Neural crest cell (in vitro differentiated cells): ENCODE measurements at regions not wholly inside any gene's neighbourhood (a gene's known extent, or its start where the extent isn't known, plus 50 kb on each side); places are given as distances from the start of the nearest gene placed in this dataset.
"Not testable (repeated sequence)": the region's sequence is repeated elsewhere in the genome, so short reads cannot be mapped to it uniquely, and the experiment has no call there.

Experiments
- DNase-seq: peaks from one replicate; pipeline ENCODE4 v3.0.0; 2021; ENCODE audit warnings: low read depth, mixed read lengths, low spot score
- H3K27ac Mint-ChIP-seq: one replicate; pipeline ENCODE4 v1.8.0; 2021; ENCODE audit warnings: mild to moderate bottlenecking, mixed read lengths; ENCODE audit not compliant: unreplicated experiment
- H3K27me3 Mint-ChIP-seq: 2 replicates; pipeline ENCODE4 v1.8.0; 2021; ENCODE audit warnings: low read depth, mild to moderate bottlenecking, mixed read lengths
- H3K36me3 Mint-ChIP-seq: 2 replicates; pipeline ENCODE4 v1.8.0; 2021; ENCODE audit warnings: low read depth, mild to moderate bottlenecking, mixed read lengths
- H3K4me1 Mint-ChIP-seq: 2 replicates; pipeline ENCODE4 v1.8.0; 2021; ENCODE audit warnings: mixed read lengths
- H3K4me3 Mint-ChIP-seq: one replicate; pipeline ENCODE4 v1.8.0; 2021; ENCODE audit warnings: mild to moderate bottlenecking, mixed read lengths
- H3K9me3 Mint-ChIP-seq: 2 replicates; pipeline ENCODE4 v1.8.0; 2021; ENCODE audit warnings: mixed read lengths
- TF ChIP-seq, protein P1 (sequence below): fragments of 200-600 bp; sonication (generic); conservative IDR thresholded peaks from 2 replicates; pipeline ENCODE4 v1.5.0; 2021; ENCODE audit warnings: antibody characterized with exemption, mild to moderate bottlenecking

GRCh38 chr2:131672471-131673399 is 145.0 kb downstream of the CCDC74A start:
- Mint-ChIP-seq H3K27me3 (peaks cover 38% of the 10 kb centered on the region), H3K4me3 (peak overlapping the region; percentile 76)
- DNase-seq: peak; percentile 48
- H3K4me1 Mint-ChIP-seq, H3K9me3 Mint-ChIP-seq, H3K36me3 Mint-ChIP-seq, H3K27ac Mint-ChIP-seq: not testable (repeated sequence)
- TF ChIP-seq, protein P1, sequence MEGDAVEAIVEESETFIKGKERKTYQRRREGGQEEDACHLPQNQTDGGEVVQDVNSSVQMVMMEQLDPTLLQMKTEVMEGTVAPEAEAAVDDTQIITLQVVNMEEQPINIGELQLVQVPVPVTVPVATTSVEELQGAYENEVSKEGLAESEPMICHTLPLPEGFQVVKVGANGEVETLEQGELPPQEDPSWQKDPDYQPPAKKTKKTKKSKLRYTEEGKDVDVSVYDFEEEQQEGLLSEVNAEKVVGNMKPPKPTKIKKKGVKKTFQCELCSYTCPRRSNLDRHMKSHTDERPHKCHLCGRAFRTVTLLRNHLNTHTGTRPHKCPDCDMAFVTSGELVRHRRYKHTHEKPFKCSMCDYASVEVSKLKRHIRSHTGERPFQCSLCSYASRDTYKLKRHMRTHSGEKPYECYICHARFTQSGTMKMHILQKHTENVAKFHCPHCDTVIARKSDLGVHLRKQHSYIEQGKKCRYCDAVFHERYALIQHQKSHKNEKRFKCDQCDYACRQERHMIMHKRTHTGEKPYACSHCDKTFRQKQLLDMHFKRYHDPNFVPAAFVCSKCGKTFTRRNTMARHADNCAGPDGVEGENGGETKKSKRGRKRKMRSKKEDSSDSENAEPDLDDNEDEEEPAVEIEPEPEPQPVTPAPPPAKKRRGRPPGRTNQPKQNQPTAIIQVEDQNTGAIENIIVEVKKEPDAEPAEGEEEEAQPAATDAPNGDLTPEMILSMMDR: peak; percentile 72

DNA sequence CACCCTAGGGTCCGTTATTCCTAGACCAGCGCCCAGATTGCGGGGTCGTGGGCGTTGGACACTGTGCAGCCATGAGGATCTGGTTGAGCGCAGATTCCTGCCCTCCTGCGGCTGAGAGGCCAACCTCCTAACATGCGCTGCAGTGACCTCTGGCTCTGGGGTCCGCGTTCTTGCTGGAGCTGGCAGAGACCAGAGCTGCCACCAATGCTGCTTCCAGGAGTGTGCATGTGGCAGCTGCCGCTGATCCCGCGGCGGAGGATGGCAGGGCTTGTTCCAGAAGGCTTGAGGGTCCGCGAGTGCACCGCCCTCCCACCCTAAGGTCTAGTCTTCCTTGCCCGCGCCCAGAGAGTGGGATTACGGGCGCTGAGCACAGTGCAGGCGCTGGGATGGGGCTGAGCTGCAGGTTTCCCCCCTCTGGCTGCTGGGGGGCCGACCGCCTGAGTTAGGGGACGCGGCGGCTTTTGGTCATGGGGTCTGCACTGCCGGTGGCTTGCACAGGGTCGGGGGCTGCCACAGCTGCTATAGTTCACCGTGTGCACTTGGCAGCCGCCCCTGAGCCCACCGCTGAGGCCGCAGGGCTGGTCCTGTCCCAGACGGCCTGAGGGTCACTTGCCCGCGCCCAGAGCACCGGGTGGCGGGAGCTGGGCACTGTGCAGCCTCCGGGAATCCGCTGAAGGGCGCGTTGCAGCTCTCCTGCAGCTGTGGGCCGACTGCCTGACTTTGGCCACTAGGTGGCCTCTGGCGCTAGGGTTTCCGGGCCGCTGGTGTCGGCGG is 145.9 kb downstream of the CCDC74A start:
- no peak overlapping the region for H3K27ac Mint-ChIP-seq
- TF ChIP-seq, protein P1: peak; percentile 90
- peaks cover 2% of the 10 kb centered on the region for H3K9me3 Mint-ChIP-seq
- peak overlapping the region; percentile 76 for H3K4me3 Mint-ChIP-seq
- no peaks in the 10 kb centered on the region for H3K36me3 Mint-ChIP-seq
- peak; percentile 78 for DNase-seq
- H3K27me3 Mint-ChIP-seq: peaks cover 38% of the 10 kb centered on the region
- H3K4me1 Mint-ChIP-seq: peaks cover 4% of the 10 kb centered on the region

DNA sequence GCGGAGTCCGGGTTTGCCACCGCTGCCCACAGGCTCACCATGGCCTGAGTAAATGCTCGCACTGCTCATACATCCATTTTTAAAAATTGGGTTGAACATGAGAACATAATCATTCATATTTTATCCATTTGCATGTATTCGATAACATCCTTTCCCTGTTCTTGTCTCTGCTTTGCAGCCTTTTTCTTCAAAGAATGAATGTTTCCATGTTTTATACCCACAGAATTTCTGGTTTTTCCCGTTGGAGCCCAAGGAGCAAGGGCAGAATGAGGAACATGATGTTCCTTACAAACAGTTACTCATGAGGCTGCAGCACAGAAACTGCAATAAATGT is 146.5 kb downstream of the CCDC74A start:
- TF ChIP-seq, protein P1: no peak
- H3K36me3 Mint-ChIP-seq: no peaks in the 10 kb centered on the region
- H3K27ac Mint-ChIP-seq: no peak overlapping the region
- DNase-seq: no peak
- peak overlapping the region; percentile 76 for H3K4me3 Mint-ChIP-seq
- H3K9me3 Mint-ChIP-seq: no peaks in the 10 kb centered on the region
- peaks cover 38% of the 10 kb centered on the region for H3K27me3 Mint-ChIP-seq
- peaks cover 4% of the 10 kb centered on the region for H3K4me1 Mint-ChIP-seq

GRCh38 chr2:131681611-131682121 is 154.0 kb downstream of the CCDC74A start:
- peaks cover 12% of the 10 kb centered on the region for H3K27me3 Mint-ChIP-seq
- peaks cover 37% of the 10 kb centered on the region for H3K4me1 Mint-ChIP-seq
- H3K9me3 Mint-ChIP-seq, H3K36me3 Mint-ChIP-seq, H3K27ac Mint-ChIP-seq, DNase-seq: not testable (repeated sequence)
- peak overlapping the region; percentile 95 for H3K4me3 Mint-ChIP-seq

DNA sequence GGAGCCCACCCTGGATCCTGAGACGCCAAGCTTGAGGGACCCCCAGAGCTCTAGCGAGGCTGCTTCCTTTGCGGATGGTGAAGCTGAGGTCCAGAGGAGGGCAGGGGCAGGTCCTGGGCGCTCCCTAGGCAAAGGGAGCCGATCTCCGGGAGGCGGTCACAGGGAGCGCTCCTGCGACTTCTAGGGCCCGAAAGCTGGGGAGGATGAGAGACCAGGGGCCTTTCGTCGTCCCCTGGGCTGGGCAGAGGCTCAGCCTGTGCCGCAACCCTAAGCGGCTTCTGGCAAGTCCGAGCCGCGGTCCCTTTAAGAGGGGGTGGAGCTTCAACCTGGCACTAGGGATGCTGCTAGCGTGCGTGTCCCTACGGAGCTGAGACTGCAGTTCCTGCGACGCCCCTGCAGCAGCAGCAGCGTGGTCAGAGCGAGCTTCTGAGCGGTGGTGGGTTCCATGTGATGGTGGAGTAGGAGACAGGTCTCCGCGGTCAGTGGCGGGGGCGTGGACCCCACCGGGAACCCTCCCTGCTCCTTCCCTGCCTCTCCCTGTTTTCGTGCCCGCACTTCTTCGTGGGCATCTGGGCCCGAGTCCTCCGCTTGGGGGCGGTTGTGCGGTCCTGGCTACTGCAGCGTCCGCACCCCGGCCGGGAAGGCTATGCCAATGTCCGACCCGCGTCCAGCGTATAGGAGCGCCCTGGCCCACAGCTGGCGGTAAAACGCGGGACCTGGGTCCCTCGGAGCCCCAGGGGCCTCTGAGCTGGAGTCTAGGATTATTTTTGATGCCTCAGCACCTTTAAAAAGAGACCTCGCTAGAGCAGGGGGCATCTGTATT is 154.6 kb downstream of the CCDC74A start:
- Mint-ChIP-seq H3K36me3 (peaks cover 6% of the 10 kb centered on the region), H3K4me3 (peak overlapping the region; percentile 95), H3K27ac (peak overlapping the region; percentile 88), H3K4me1 (peaks cover 41% of the 10 kb centered on the region), H3K9me3 (no peaks in the 10 kb centered on the region), H3K27me3 (peaks cover 5% of the 10 kb centered on the region)
- DNase-seq: peak; percentile 68
- TF ChIP-seq, protein P1: peak; percentile 50

DNA sequence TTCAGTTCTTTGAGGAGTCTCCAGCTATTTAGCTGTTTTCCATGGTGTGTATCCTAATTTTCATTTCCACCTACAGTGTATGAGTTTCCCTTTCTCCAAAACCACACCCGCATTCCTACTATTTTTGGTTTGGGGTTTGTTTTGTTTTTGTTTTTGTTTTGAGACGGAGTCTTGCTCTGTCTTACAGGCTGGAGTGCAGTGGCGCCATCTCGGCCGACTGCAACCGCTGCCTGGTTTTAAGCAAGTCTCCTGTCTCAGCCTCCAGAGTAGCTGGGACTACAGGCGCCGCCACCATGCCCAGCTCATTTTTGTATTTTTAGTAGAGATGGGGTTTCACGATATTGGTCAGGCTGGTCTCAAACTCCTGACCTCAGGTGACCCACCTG is 155.2 kb downstream of the CCDC74A start:
- Mint-ChIP-seq H3K4me1 (peaks cover 41% of the 10 kb centered on the region), H3K4me3 (peak overlapping the region; percentile 95), H3K27ac (peak overlapping the region; percentile 83)
- H3K27me3 Mint-ChIP-seq, H3K9me3 Mint-ChIP-seq, H3K36me3 Mint-ChIP-seq: not testable (repeated sequence)
- DNase-seq: peak; percentile 11

DNA sequence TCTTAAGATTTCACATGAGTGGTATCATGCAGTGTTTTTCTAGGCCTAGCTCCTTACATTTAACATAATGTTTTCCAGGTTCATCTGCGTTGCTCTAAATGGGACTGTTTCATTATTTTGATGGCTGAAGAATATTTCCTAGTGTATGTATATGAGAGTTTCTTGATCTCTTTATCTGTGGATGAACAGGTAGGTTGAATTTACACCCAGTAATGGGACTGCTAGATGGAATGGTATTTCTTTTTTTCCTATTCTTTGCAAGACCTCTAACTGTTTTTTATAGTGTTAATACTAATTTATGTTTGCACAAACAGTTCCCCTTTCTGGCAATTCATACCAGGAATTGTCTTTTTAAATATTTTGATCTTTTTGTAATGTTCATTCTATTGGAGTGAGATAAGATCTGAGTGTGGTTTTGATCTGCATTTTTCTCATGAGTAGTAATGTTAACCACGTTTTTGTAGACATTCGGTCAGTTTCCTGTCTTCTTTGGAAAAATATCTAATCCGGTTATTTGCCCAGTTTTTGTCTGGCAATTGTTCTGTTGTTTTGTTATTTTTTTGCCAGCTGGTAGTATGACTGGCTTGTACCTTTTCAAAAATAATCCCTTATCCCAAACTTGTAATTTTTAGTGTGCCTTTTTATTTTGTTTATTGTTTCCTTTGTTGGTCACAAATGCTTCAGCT is 157.1 kb downstream of the CCDC74A start:
- H3K27me3 Mint-ChIP-seq, DNase-seq, H3K27ac Mint-ChIP-seq, H3K9me3 Mint-ChIP-seq: not testable (repeated sequence)
- Mint-ChIP-seq H3K4me1 (peaks cover 41% of the 10 kb centered on the region), H3K36me3 (peaks cover 17% of the 10 kb centered on the region), H3K4me3 (peak overlapping the region; percentile 95)

DNA sequence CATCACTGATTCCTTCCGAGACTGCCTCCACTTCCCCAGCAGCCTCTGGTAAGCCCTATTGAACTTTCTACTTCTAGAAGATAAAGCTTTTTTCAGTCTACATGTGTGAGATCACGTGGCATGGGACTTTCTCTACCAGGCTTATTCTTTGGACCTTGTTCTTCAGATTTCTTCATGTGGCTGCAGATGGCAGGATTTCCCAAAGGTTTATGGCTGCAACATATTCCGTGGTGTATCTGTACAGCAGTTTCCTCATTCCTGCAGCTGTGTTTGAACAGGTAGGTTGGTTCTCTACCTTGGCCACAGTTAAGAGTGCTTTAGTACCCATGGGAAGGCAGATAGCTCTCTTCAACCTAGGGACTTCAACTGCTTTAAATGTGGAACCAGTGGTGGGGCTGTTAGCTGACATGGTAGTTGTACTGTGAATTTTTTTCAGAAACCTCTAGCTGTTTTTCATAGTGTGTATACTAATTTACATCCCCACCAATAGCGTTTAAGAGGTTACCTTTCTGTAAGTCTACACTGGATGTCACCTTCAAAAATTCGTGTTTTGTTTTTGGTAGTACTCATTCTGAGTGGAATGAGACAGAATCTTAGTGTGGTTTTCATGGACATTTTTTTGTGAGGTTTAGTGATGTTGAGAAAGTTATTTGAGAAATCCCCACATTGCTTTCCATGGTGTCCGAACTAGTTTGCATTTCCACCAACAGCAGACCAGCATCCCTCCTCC is 158.6 kb downstream of the CCDC74A start:
- not testable (repeated sequence) for H3K27me3 Mint-ChIP-seq, H3K9me3 Mint-ChIP-seq, DNase-seq, H3K27ac Mint-ChIP-seq
- Mint-ChIP-seq H3K4me3 (peak overlapping the region; percentile 60), H3K4me1 (peaks cover 34% of the 10 kb centered on the region), H3K36me3 (peaks cover 33% of the 10 kb centered on the region)
